PC-9 (cell line): ENCODE measurements at regions not wholly inside any gene's neighbourhood (a gene's known extent, or its start where the extent isn't known, plus 50 kb on each side); places are given as distances from the start of the nearest gene placed in this dataset.

Source experiments
- BruUV-seq: library from RNA; stranded (reverse); fragments of 400-500 nt; replicated peaks from 2 replicates; lab custom pipeline; 2021; lab: Mats Ljungman, UMichigan
- CTCF ChIA-PET: fragments of 300-600 bp; sonication (Branson Sonifier 250); formaldehyde crosslinking; loops from one replicate; lab custom pipeline; 2022; ENCODE audit warnings: antibody characterized with exemption; lab: Charles Lee
- POLR2A ChIA-PET: fragments of 300-600 bp; sonication (Branson Sonifier 250); formaldehyde crosslinking; loops from one replicate; lab custom pipeline; 2022; ENCODE audit warnings: antibody characterized with exemption; ENCODE audit not compliant: unreplicated experiment; lab: Charles Lee
- DNase-seq, 2 experiments: peaks; one replicate each; pipeline versions ENCODE4 v3.0.0 to v3.0.0-alpha.2; 2015 to 2022; ENCODE audit warnings: mixed read lengths in 1 of 2
- H2AFZ ChIP-seq: fragments of 200-600 bp; sonication (generic); 2 replicates; pipeline ENCODE4 v1.8.1; 2017; ENCODE audit warnings: antibody characterized with exemption
- H3F3A ChIP-seq: fragments of 200-600 bp; sonication (generic); 2 replicates; pipeline ENCODE4 v1.8.1; 2017; ENCODE audit warnings: antibody characterized with exemption, mild to moderate bottlenecking, low read depth; ENCODE audit not compliant: insufficient read depth
- H3K27ac ChIP-seq: fragments of 200-600 bp; sonication (generic); 2 replicates; pipeline ENCODE4 v1.6.1; 2016; ENCODE audit warnings: mixed run types
- H3K27me3 ChIP-seq: fragments of 200-600 bp; sonication (generic); 2 replicates; pipeline ENCODE4 v1.6.1; 2016; ENCODE audit warnings: low read depth, mixed run types; ENCODE audit not compliant: insufficient read depth
- H3K36me3 ChIP-seq: fragments of 200-600 bp; sonication (generic); 2 replicates; pipeline ENCODE4 v1.6.1; 2016; ENCODE audit warnings: low read depth, mixed run types
- H3K4me1 ChIP-seq: fragments of 200-600 bp; sonication (generic); replicated peaks from 2 replicates; pipeline ENCODE4 v1.6.1; 2016; ENCODE audit warnings: mixed run types; ENCODE audit not compliant: insufficient read depth
- H3K4me2 ChIP-seq: fragments of 200-600 bp; sonication (generic); 2 replicates; pipeline ENCODE4 v1.6.1; 2017; ENCODE audit warnings: mixed run types
- H3K4me3 ChIP-seq: fragments of 200-600 bp; sonication (generic); 2 replicates; pipeline ENCODE4 v1.6.1; 2016; ENCODE audit warnings: mixed run types
- H3K79me2 ChIP-seq: fragments of 200-600 bp; sonication (generic); 2 replicates; pipeline ENCODE4 v1.6.1; 2017; ENCODE audit warnings: low read depth, mixed run types
- H3K9me2 ChIP-seq: fragments of 200-600 bp; sonication (generic); 2 replicates; pipeline ENCODE4 v1.8.1; 2017; ENCODE audit warnings: mild to moderate bottlenecking; ENCODE audit not compliant: insufficient read depth
- H3K9me3 ChIP-seq: fragments of 200-600 bp; sonication (generic); 2 replicates; pipeline ENCODE4 v1.8.1; 2016; ENCODE audit warnings: low read depth; ENCODE audit not compliant: insufficient read depth
- H4K20me1 ChIP-seq: fragments of 200-600 bp; sonication (generic); 2 replicates; pipeline ENCODE4 v1.8.1; 2017; ENCODE audit not compliant: insufficient read depth
- CTCF ChIP-seq: fragments of 200-600 bp; sonication (generic); conservative IDR thresholded peaks from 2 replicates; pipeline ENCODE4 v1.6.1; 2017; ENCODE audit warnings: mixed run types, antibody characterized with exemption, mild to moderate bottlenecking, moderate library complexity
- EZH2 ChIP-seq: fragments of 200-600 bp; sonication (generic); IDR thresholded peaks from 2 replicates; pipeline ENCODE4 v1.8.0; 2017; ENCODE audit warnings: antibody characterized with exemption, low read depth
- intact Hi-C: fragments of 100-400 bp; cut with micrococcal nuclease; formaldehyde crosslinking; loops from one replicate; pipeline ENCODE4 v1.10.0; 2022; ENCODE audit not compliant: unreplicated experiment

GRCh38 chr2:82793711-82794435 is 1665.2 kb downstream of the SUCLG1 start:
- H3K27ac ChIP-seq: no peak overlapping the region
- no peak overlapping the region for H3K4me3 ChIP-seq
- H3K36me3 ChIP-seq: no peaks in the 10 kb centered on the region
- no peaks in the 10 kb centered on the region for H3K79me2 ChIP-seq
- no peak for TF ChIP-seq CTCF
- no peak for TF ChIP-seq EZH2
- no peaks in the 10 kb centered on the region for H3F3A ChIP-seq
- intact Hi-C loops: no loop called here
- H3K9me2 ChIP-seq: no peaks in the 10 kb centered on the region; the same call in 1 of the 2 replicates
- no peak for DNase-seq
- H3K9me3 ChIP-seq: no peaks in the 10 kb centered on the region
- peaks cover 23% of the 10 kb centered on the region for H3K4me1 ChIP-seq
- H4K20me1 ChIP-seq: no peaks in the 10 kb centered on the region
- CTCF ChIA-PET: no interaction called here
- no peak overlapping the region for H2AFZ ChIP-seq
- no peak overlapping the region for H3K4me2 ChIP-seq
- BruUV-seq: no TSS peak
- POLR2A ChIA-PET: no interaction called here
- no peaks in the 10 kb centered on the region for H3K27me3 ChIP-seq

- Histone ChIP-seq H3K9me2 (no peaks in the 10 kb centered on the region; the same call in 1 of the 2 replicates), H2AFZ (no peak overlapping the region), H4K20me1 (no peaks in the 10 kb centered on the region), H3K4me2 (no peak overlapping the region), H3K36me3 (no peaks in the 10 kb centered on the region), H3F3A (no peaks in the 10 kb centered on the region), H3K9me3 (no peaks in the 10 kb centered on the region), H3K79me2 (no peaks in the 10 kb centered on the region), H3K4me1 (peaks cover 23% of the 10 kb centered on the region), H3K4me3 (no peak overlapping the region), H3K27ac (no peak overlapping the region), H3K27me3 (no peaks in the 10 kb centered on the region)
- DNase-seq: no peak
- intact Hi-C loops: no loop called here
- BruUV-seq: no TSS peak
- no peak for TF ChIP-seq CTCF
- no peak for TF ChIP-seq EZH2
- ChIA-PET CTCF (no interaction called here), POLR2A (no interaction called here)
Observed at GRCh38 chr2:82792316-82792715, 1666.8 kb downstream of the SUCLG1 start.

- peak in 1 of 2 experiments; percentile 34 for DNase-seq
- Histone ChIP-seq H2AFZ (peak overlapping the region; percentile 58; the same call in 1 of the 2 replicates), H3K79me2 (no peaks in the 10 kb centered on the region), H3K27me3 (no peaks in the 10 kb centered on the region), H4K20me1 (no peaks in the 10 kb centered on the region), H3K4me2 (peak overlapping the region; percentile 28), H3K27ac (no peak overlapping the region), H3K9me3 (no peaks in the 10 kb centered on the region), H3K4me3 (no peak overlapping the region), H3K4me1 (peaks cover 10% of the 10 kb centered on the region; the same call in 1 of the 2 replicates), H3K36me3 (no peaks in the 10 kb centered on the region), H3K9me2 (no peaks in the 10 kb centered on the region), H3F3A (no peaks in the 10 kb centered on the region)
- ChIA-PET POLR2A (interaction anchor here (0.7 kb wide), 1 partner anchor 52 kb away, joined by 5 read pairs; no protein-coding TSS in a partner anchor), CTCF (no interaction called here)
- no peak for TF ChIP-seq EZH2
- no peak for TF ChIP-seq CTCF
- intact Hi-C loops: no loop called here
- no TSS peak for BruUV-seq
Observed at GRCh38 chr2:82790206-82791021, 1668.7 kb downstream of the SUCLG1 start.
